AG04450 (cell line): ENCODE measurements at regions not wholly inside any gene's neighbourhood (a gene's known extent, or its start where the extent isn't known, plus 50 kb on each side); places are given as distances from the start of the nearest gene placed in this dataset.
"Not testable (repeated sequence)": the region's sequence is repeated elsewhere in the genome, so short reads cannot be mapped to it uniquely, and the experiment has no call there.

Experiments used
- CTCF ChIA-PET: fragments of 300-600, 350-600 bp; formaldehyde crosslinking; extraction: SDS; loops from one replicate; lab custom pipeline; 2022; ENCODE audit warnings: antibody characterized with exemption, inconsistent platforms; lab: Charles Lee
- POLR2A ChIA-PET: fragments of 350-600 bp; formaldehyde crosslinking; extraction: SDS; loops from one replicate; lab custom pipeline; 2021; ENCODE audit warnings: antibody characterized with exemption, inconsistent platforms; lab: Yijun Ruan, JAX
- DNase-seq: peaks from one replicate; pipeline ENCODE4 v3.0.0-alpha.2; 2011; ENCODE audit warnings: low read depth, low spot score
- H3K27ac ChIP-seq: one replicate; pipeline ENCODE4 v1.5.1; 2012; ENCODE audit warnings: low read depth, low read length, control low read depth
- H3K27me3 ChIP-seq: one replicate; pipeline ENCODE4 v1.6.0; 2012; ENCODE audit warnings: low read length; ENCODE audit not compliant: control insufficient read depth, insufficient read depth
- H3K4me3 ChIP-seq: 2 replicates; pipeline ENCODE4 v1.5.1; 2011; ENCODE audit warnings: mild to moderate bottlenecking, low read depth, low read length, control low read depth
- H3K9me3 ChIP-seq: 2 replicates; pipeline ENCODE4 v1.5.1; 2012; ENCODE audit warnings: low read length; ENCODE audit not compliant: control insufficient read depth, insufficient read depth
- TF ChIP-seq, protein P1 (sequence below): IDR thresholded peaks from 2 replicates; pipeline ENCODE4 v1.5.1; 2011; ENCODE audit warnings: low read depth, low read length, control low read depth, inconsistent platforms

DNA sequence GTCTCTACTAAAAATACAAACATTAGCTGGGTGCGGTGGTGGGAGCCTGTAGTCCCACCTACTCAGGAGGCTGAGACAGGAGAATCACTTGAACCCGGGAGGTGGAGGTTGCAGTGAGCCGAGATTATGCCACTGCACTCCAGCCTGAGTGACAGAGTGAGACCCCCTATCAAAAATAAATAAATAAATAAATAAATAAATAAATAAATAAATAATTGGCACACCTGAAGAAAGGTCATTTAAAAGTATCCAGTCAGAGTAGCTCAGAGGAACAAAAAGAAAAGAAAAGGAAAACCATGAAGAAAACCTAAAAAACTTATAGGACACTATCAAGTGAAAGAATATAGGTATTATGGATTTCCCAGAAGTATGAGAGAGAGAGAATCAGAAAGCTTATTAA lies 330.1 kb upstream of the AR start:
- H3K9me3 ChIP-seq, H3K27ac ChIP-seq, CTCF ChIA-PET, H3K27me3 ChIP-seq, DNase-seq, H3K4me3 ChIP-seq, POLR2A ChIA-PET: not testable (repeated sequence)

DNA sequence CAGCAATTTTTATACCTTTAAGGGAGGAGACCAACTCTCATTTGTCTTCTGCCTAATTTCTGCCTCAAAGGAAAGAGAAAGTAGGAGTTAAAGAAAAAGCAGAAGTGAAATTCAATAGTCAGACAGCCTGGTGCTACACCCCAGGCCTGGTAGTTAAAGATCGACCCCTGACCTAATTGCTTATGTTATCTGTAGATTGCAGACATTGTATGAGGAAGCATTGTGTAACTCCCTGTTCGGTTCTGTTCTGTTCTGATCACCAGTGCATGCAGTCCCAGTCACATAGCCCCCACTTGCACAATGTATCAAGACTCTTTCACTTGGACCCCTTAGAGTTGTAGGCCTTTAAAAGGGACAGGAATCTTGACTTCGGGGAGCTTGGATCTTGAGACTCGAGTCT lies 335.9 kb upstream of the AR start:
- CTCF ChIA-PET, result no interaction called here
- Histone ChIP-seq H3K27me3 (no peaks in the 10 kb centered on the region), H3K4me3 (no peak overlapping the region), H3K9me3 (no peaks in the 10 kb centered on the region), H3K27ac (no peak overlapping the region)
- TF ChIP-seq, protein P1, sequence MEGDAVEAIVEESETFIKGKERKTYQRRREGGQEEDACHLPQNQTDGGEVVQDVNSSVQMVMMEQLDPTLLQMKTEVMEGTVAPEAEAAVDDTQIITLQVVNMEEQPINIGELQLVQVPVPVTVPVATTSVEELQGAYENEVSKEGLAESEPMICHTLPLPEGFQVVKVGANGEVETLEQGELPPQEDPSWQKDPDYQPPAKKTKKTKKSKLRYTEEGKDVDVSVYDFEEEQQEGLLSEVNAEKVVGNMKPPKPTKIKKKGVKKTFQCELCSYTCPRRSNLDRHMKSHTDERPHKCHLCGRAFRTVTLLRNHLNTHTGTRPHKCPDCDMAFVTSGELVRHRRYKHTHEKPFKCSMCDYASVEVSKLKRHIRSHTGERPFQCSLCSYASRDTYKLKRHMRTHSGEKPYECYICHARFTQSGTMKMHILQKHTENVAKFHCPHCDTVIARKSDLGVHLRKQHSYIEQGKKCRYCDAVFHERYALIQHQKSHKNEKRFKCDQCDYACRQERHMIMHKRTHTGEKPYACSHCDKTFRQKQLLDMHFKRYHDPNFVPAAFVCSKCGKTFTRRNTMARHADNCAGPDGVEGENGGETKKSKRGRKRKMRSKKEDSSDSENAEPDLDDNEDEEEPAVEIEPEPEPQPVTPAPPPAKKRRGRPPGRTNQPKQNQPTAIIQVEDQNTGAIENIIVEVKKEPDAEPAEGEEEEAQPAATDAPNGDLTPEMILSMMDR, result no peak
- no peak for DNase-seq
- POLR2A ChIA-PET, result no interaction called here

DNA sequence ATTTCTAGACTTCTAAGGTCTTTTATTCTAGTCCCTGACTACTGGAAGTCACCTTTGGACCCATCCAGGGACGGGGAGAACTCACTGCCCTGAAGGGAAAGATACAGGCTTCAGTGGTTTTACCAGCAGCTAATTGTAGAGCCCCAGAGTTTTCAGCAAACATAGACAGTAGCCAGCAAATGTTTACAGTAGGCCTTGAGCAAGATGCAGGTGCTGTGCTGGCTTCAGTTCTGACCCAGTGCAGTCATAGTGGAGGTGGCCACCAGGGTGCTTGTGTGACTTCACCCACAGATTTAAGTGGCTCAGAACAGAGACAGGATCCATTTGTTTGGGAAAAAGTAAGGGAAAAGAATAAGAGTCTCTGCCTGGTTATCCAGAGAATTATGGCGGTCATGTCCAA lies 384.4 kb upstream of the AR start:
- DNase-seq, result no peak
- TF ChIP-seq, protein P1, result no peak
- Histone ChIP-seq H3K27me3 (no peaks in the 10 kb centered on the region), H3K4me3 (no peak overlapping the region), H3K27ac (no peak overlapping the region), H3K9me3 (no peaks in the 10 kb centered on the region)
- ChIA-PET POLR2A (no interaction called here), CTCF (no interaction called here)

DNA sequence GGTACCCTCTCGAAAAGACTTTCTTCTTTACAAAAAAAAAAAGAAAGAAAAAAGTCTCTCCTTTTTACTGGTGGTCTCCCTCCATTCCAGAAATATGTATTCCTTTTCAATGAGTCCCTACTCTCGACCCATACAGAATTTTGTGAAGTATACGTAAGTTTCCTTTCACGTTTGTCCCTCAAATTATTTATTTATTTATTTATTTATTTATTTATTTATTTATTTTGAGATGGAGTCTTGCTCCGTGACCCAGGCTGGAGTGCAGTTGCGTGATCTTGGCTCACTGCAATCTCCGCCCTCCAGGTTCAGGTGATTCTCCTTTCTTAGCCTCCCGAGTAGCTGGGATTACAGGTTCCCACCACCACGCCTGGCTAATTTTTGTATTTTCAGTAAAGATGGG lies 429.2 kb upstream of the AR start:
- no peak for DNase-seq
- H3K4me3 ChIP-seq, result no peak overlapping the region
- CTCF ChIA-PET, result no interaction called here
- H3K27me3 ChIP-seq, result no peaks in the 10 kb centered on the region
- POLR2A ChIA-PET, result no interaction called here
- no peaks in the 10 kb centered on the region for H3K9me3 ChIP-seq
- no peak overlapping the region for H3K27ac ChIP-seq
- TF ChIP-seq, protein P1, result no peak

DNA sequence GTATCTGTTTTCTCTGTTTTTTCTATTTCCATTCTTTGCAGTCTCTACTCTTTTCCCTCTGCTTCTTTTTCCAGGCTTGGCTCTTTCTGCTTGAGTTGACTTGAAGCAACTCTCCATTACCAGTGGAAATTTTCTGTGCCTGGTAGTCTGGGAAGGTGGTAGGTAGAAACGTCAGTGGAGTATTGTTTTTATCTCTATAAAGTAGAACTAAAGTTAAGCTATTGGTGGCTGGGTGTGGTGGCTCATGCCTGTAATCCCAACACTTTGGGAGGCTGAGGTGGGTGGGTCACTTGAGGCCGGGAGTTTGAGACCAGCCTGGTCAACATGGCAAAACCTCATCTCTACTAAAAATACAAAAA lies 438.1 kb upstream of the AR start:
- ChIA-PET POLR2A (no interaction called here), CTCF (no interaction called here)
- DNase-seq, result no peak
- peaks cover 4% of the 10 kb centered on the region; the same call in 1 of the 2 replicates for H3K9me3 ChIP-seq
- no peak overlapping the region for H3K27ac ChIP-seq
- TF ChIP-seq, protein P1, result no peak
- H3K4me3 ChIP-seq, result no peak overlapping the region
- no peaks in the 10 kb centered on the region for H3K27me3 ChIP-seq
